ENCODE measurements at regions not wholly inside any gene's neighbourhood (a gene's known extent, or its start where the extent isn't known, plus 50 kb on each side); places are given as distances from the start of the nearest gene placed in this dataset.

- H4K8ac ChIP-seq (ENCODE audit: low read depth in 2 of 2, low read length in 2 of 2), result no peak overlapping the region
- intact Hi-C loops (cut with micrococcal nuclease), result no loop called here
- DNase-seq, result no peak
Observed at GRCh38 chr13:81197966-81198365, 857.0 kb upstream of the SPRY2 start.

More at GRCh38 chr13:81197966-81198365, 857.0 kb upstream of the SPRY2 start:
- no peak overlapping the region for H2BK15ac ChIP-seq (ENCODE audit: low read depth, low read length)
- H3K14ac ChIP-seq (replicated peaks; ENCODE audit: low read depth, low read length), result no peak overlapping the region
- peaks cover 6% of the 10 kb centered on the region for H3K9me3 ChIP-seq (ENCODE audit: control insufficient read depth, insufficient read depth, low read length)
- CTCF ChIA-PET, result no interaction called here
- dilution Hi-C loops (cut with HindIII; ENCODE audit: low sequenced_read_pairs, unreplicated experiment) (no loop called here), in situ Hi-C loops (cut with MboI; ENCODE audit: low sequenced_read_pairs) (no loop called here)
- no peak overlapping the region for H3K27ac ChIP-seq (ENCODE audit: insufficient read depth, low read length)
- no peak overlapping the region for H2AK9ac ChIP-seq (replicated peaks; ENCODE audit: low read depth, low read length, poor library complexity)
- no peak overlapping the region for H3K18ac ChIP-seq (ENCODE audit: low read depth, low read length)
- BruUV-seq (replicated peaks), result no TSS peak
- no peak overlapping the region for H2BK120ac ChIP-seq (ENCODE audit: low read depth, low read length)
- WGBS, 2 experiments (ENCODE audit: extremely low coverage in 2 of 2, insufficient read length in 1 of 2), result no CpG with 5 or more reads among the region's 3 CpGs
- TF ChIP-seq CHD1 (IDR thresholded peaks at IDR 0.05; ENCODE audit: low read depth, low read length) (no peak), MAZ (IDR thresholded peaks at IDR 0.05; ENCODE audit: borderline replicate concordance, low read depth, low read length) (no peak), ELK1 (IDR thresholded peaks at IDR 0.05; ENCODE audit: borderline replicate concordance, low read depth, low read length) (no peak), NFE2L2 (IDR thresholded peaks at IDR 0.05; ENCODE audit: low read depth, low read length) (no peak), MXI1 (IDR thresholded peaks at IDR 0.05; ENCODE audit: borderline replicate concordance, low read depth, low read length) (no peak), BHLHE40 (IDR thresholded peaks at IDR 0.05; ENCODE audit: low read depth, low read length) (no peak), SMC3 (IDR thresholded peaks at IDR 0.05; ENCODE audit: low read depth, low read length) (no peak), FOS (IDR thresholded peaks at IDR 0.05; ENCODE audit: low read depth, low read length) (no peak), RCOR1 (IDR thresholded peaks at IDR 0.05; ENCODE audit: insufficient replicate concordance, low read length) (no peak), CEBPB (IDR thresholded peaks at IDR 0.05; ENCODE audit: low read depth, low read length) (no peak), USF2 (IDR thresholded peaks at IDR 0.05; ENCODE audit: low read depth, low read length) (no peak), RAD21 (IDR thresholded peaks at IDR 0.05; ENCODE audit: low read length) (no peak), MAFK (IDR thresholded peaks at IDR 0.05; ENCODE audit: low read depth, low read length) (no peak), RFX5 (IDR thresholded peaks at IDR 0.05; ENCODE audit: low read depth, low read length) (no peak), POLR2A (IDR thresholded peaks at IDR 0.05; ENCODE audit: low read depth, low read length) (no peak), CTCF (conservative IDR thresholded peaks at IDR 0.05; ENCODE audit: low read depth, low read length) (no peak)
- H4K91ac ChIP-seq (ENCODE audit: insufficient read depth, low read depth, low read length), result no peak overlapping the region
- no peak overlapping the region for H3K4me2 ChIP-seq (ENCODE audit: low read depth, low read length)
- H3K79me1 ChIP-seq (ENCODE audit: low read depth in 1 of 2, low read length in 2 of 2), result no peaks in the 10 kb centered on the region
- H4K5ac ChIP-seq (ENCODE audit: low read depth, low read length), result no peak overlapping the region
- H3K27me3 ChIP-seq (ENCODE audit: control insufficient read depth, insufficient read depth, low read length), result no peaks in the 10 kb centered on the region
- H3K56ac ChIP-seq (ENCODE audit: extremely low read depth, insufficient read depth, low read length), result no peak overlapping the region
- no peak for ATAC-seq (ENCODE audit: low read depth)
- no peaks in the 10 kb centered on the region for H3K4me1 ChIP-seq (ENCODE audit: control insufficient read depth, insufficient read depth, low read length)
- H3K36me3 ChIP-seq (ENCODE audit: control insufficient read depth, insufficient read depth, low read length), result no peaks in the 10 kb centered on the region
- no peak overlapping the region for H3K23ac ChIP-seq (ENCODE audit: low read depth, low read length)
- no peaks in the 10 kb centered on the region for H3K9me1 ChIP-seq (ENCODE audit: insufficient read depth, low read length)
- POLR2A ChIA-PET (ENCODE audit: unreplicated experiment), result no interaction called here
- H2AFZ ChIP-seq (replicated peaks; ENCODE audit: low read length, poor library complexity), result no peak overlapping the region
- H3K4ac ChIP-seq (ENCODE audit: low read depth, low read length), result no peak overlapping the region
- H3K4me3 ChIP-seq (ENCODE audit: insufficient read depth, low read depth, low read length), result no peak overlapping the region
- H4K20me1 ChIP-seq (ENCODE audit: insufficient read depth, low read length), result no peaks in the 10 kb centered on the region
- no peak overlapping the region for H2BK5ac ChIP-seq (ENCODE audit: low read depth, low read length, poor library complexity, severe bottlenecking)
- H2AK5ac ChIP-seq (ENCODE audit: low read depth, low read length), result no peak overlapping the region
- H2BK20ac ChIP-seq (ENCODE audit: low read depth, low read length), result no peak overlapping the region
- no peak overlapping the region for H3K9ac ChIP-seq (ENCODE audit: low read depth, low read length)

All from IMR-90 (cell line).